GM10248 (cell line): ENCODE measurements at regions not wholly inside any gene's neighbourhood (a gene's known extent, or its start where the extent isn't known, plus 50 kb on each side); places are given as distances from the start of the nearest gene placed in this dataset.

Experiments used
- CTCF ChIA-PET: fragments of 300-600 bp; sonication (Branson Sonifier 250); formaldehyde crosslinking; extraction: SDS; loops from one replicate; lab custom pipeline; 2021; ENCODE audit warnings: antibody characterized with exemption; lab: Yijun Ruan, JAX
- POLR2A ChIA-PET: fragments of 350-650 bp; sonication (Branson Sonifier 250); formaldehyde crosslinking; extraction: SDS; loops from one replicate; lab custom pipeline; 2020; ENCODE audit warnings: antibody characterized with exemption; lab: Yijun Ruan, JAX
- DNase-seq: peaks from one replicate; pipeline ENCODE4 v3.0.0; 2012; ENCODE audit errors: extremely low spot score
- CTCF ChIP-seq: IDR thresholded peaks from 2 replicates; pipeline ENCODE4 v1.5.1; 2012; ENCODE audit warnings: mild to moderate bottlenecking, low read depth; ENCODE audit errors: extremely low read depth, missing control alignments, control extremely low read depth

DNA sequence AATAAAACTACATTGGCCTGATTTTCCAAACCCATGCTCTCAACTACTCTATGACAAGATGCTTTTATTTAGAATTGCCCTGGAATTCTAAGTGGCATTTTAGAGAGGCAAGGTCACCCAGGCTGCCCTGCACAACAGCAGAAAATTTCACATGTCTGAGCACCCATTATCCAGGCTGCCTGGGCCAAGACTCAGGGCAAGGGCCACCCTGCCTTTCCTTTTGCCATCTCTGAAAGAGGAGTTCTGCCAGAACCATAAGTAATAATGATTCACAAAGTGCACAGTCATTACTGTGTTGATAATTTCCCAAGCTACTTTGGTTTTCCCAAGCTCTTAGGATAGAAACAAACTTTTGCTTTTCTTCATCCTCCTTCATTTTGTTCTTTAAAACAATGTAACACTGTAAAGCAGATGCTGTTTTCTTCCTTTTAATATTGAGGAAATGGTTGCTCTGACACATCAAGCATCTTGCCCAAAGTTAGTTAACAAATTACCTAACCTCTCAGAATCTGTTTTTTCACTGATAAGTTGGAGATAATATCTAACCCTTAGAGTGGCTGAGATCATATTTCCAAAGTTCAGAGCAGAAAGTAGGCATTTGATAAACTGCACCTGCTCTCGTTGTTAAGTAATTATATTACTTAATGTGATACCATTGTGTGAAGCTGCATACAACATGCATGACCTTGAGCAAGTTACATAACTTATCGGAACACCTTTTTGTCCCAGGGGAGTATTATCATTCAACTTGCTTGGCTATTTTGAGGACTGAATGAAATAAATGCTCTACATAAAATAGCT, 325.6 kb downstream of the PRELID2 start:
- DNase-seq = no peak
- no peak for TF ChIP-seq CTCF
- ChIA-PET POLR2A (no interaction called here), CTCF (interaction anchor here (1.2 kb wide), 1 partner anchor 16 kb away, joined by 3 read pairs; no protein-coding TSS in a partner anchor)

DNA sequence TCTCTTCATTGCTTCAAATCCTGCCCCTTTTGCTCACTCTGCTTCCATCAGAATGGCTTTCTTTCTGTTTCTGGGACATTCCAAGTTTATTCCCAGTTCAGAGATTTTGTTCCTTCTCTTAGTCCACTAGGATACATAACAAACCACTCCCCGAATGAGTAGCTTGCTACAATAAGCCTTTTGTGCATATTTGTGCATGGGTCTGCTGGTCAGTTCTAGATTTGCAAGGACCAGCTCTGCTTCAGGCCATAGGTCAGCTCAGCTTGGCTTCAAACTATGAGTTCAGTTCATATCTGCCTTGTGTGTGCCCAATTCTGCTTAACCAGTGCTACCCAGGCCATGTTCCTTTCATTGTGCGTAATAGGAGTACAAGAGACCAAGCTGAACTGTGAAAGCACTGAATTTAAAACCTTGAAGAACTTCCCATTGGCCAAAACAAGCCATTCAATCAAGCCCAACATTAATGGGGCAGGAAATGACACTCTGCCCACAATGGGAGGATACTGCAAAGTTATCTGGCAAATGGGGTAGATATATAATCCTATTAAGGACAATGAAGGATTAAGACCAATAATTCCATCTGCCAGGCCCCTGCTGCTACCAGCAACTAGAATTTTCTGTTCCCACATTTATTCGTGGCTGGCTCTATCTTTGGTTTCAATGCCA, 328.8 kb downstream of the PRELID2 start:
- ChIA-PET POLR2A (no interaction called here), CTCF (no interaction called here)
- no peak for TF ChIP-seq CTCF

GRCh38 chr5:145502906-145503305, 332.2 kb downstream of the PRELID2 start:
- POLR2A ChIA-PET = no interaction called here
- no peak for TF ChIP-seq CTCF
- DNase-seq = no peak
- CTCF ChIA-PET = interaction anchor here (0.7 to 2.4 kb wide), 2 partner anchors 10 to 33 kb away, joined by 3 to 10 read pairs; no protein-coding TSS in a partner anchor

More for the DNA sequence above, 328.8 kb downstream of the PRELID2 start:
- DNase-seq = no peak

DNA sequence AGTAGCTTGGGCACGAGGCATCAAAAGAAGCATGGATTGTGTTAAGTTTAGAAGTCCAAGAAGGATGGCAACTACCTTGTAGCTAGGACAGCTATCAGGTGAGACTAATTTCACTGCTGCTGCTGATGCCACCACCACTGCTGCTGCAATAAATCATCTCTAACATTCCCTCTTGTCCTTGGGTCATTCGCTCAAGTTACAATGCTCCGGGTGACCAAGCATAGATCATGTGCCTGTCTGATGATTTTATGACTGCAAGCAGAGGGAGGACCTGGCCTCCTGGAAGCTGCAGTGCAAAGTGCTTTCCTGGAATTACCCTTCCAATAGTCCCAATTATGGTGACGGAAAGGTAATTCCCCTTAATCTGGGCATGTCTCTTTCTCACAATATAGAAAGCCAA, 334.4 kb downstream of the PRELID2 start:
- POLR2A ChIA-PET = no interaction called here
- no peak for TF ChIP-seq CTCF
- DNase-seq = no peak
- CTCF ChIA-PET = interaction anchor here (1.1 kb wide), 1 partner anchor 10 kb away, joined by 4 read pairs; no protein-coding TSS in a partner anchor

DNA sequence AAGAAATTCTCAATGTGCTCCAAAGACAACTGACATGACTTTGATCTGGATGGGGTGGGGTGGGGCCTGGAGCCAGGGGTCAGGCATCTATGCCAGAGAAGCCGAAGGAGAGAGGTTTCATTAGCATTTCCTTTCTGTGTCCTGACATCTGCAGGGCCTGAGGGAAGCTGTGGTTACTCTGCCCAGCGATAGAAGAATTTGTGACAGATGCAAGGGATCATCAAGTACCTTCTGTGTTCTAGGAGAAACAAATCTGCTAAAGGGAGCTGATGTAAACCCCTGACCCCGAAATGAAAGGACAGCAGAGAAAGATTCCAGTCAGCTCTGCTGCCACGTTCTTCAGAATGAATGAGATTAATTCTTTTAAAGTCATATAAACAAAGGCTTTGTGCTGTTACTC, 335.7 kb downstream of the PRELID2 start:
- no peak for TF ChIP-seq CTCF
- CTCF ChIA-PET = interaction anchor here (1.1 to 1.2 kb wide), 2 partner anchors 11 to 17 kb away, joined by 4 read pairs; no protein-coding TSS in a partner anchor
- DNase-seq = no peak
- POLR2A ChIA-PET = no interaction called here

- no peak for TF ChIP-seq CTCF
- POLR2A ChIA-PET = no interaction called here
- DNase-seq = no peak
- CTCF ChIA-PET = interaction anchor here (1.1 kb wide), 1 partner anchor 20 kb away, joined by 3 read pairs; no protein-coding TSS in a partner anchor
These were observed 338.1 kb downstream of the PRELID2 start for GRCh38 chr5:145497052-145497451.
